WTC11 (cell line): ENCODE measurements at regions not wholly inside any gene's neighbourhood (a gene's known extent, or its start where the extent isn't known, plus 50 kb on each side); places are given as distances from the start of the nearest gene placed in this dataset.

Experiments
- ATF2 ChIP-seq: sonication (generic); formaldehyde crosslinking; IDR thresholded peaks from 2 replicates; pipeline ENCODE4 v1.8.1; 2022; ENCODE audit warnings: low read depth, missing genetic modification reagents, borderline replicate concordance
- ATF6 ChIP-seq: sonication (generic); formaldehyde crosslinking; IDR thresholded peaks from 2 replicates; pipeline ENCODE4 v1.8.1; 2023; ENCODE audit warnings: mild to moderate bottlenecking, missing genetic modification reagents
- CTCF ChIP-seq: fragments of 200-600 bp; IDR thresholded peaks from 2 replicates; pipeline ENCODE4 v1.8.0; 2022; ENCODE audit warnings: antibody characterized with exemption
- ELF4 ChIP-seq: sonication (generic); formaldehyde crosslinking; IDR thresholded peaks from 2 replicates; pipeline ENCODE4 v1.8.1; 2022; ENCODE audit warnings: low read depth, mild to moderate bottlenecking, moderate library complexity, missing genetic modification reagents
- FOXJ3 ChIP-seq: sonication (generic); formaldehyde crosslinking; IDR thresholded peaks from 2 replicates; pipeline ENCODE4 v1.9.0; 2021; ENCODE audit warnings: missing genetic modification reagents, mild to moderate bottlenecking, borderline replicate concordance
- HMGXB4 ChIP-seq: sonication (generic); formaldehyde crosslinking; IDR thresholded peaks from 2 replicates; pipeline ENCODE4 v1.8.1; 2023; ENCODE audit warnings: mild to moderate bottlenecking, moderate library complexity, missing genetic modification reagents
- JUN ChIP-seq: sonication (generic); formaldehyde crosslinking; IDR thresholded peaks from 2 replicates; pipeline ENCODE4 v1.8.0; 2023; ENCODE audit warnings: mild to moderate bottlenecking, missing genetic modification reagents
- MAX ChIP-seq: sonication (generic); formaldehyde crosslinking; IDR thresholded peaks from 2 replicates; pipeline ENCODE4 v1.8.0; 2022; ENCODE audit warnings: mild to moderate bottlenecking, missing genetic modification reagents
- NFYB ChIP-seq: sonication (generic); formaldehyde crosslinking; conservative IDR thresholded peaks from 2 replicates; pipeline ENCODE4 v1.8.0; 2022; ENCODE audit warnings: low read depth, missing genetic modification reagents
- OVOL2 ChIP-seq: fragments of 250-450 bp; sonication (Bioruptor Pico); IDR thresholded peaks from 2 replicates; pipeline ENCODE4 v1.9.0; 2021; ENCODE audit warnings: mild to moderate bottlenecking, borderline replicate concordance
- PRDM15 ChIP-seq: sonication (generic); formaldehyde crosslinking; IDR thresholded peaks from 2 replicates; pipeline ENCODE4 v1.8.0; 2022; ENCODE audit warnings: missing genetic modification reagents
- STAT6 ChIP-seq: sonication (generic); formaldehyde crosslinking; conservative IDR thresholded peaks from 2 replicates; pipeline ENCODE4 v1.8.1; 2023; ENCODE audit warnings: mild to moderate bottlenecking, low read depth, missing genetic modification reagents, moderate library complexity
- TCF7 ChIP-seq: sonication (generic); formaldehyde crosslinking; IDR thresholded peaks from 2 replicates; pipeline ENCODE4 v1.8.0; 2022; ENCODE audit warnings: mild to moderate bottlenecking, low read depth, missing genetic modification reagents, moderate library complexity
- ZNF121 ChIP-seq: sonication (generic); formaldehyde crosslinking; IDR thresholded peaks from 2 replicates; pipeline ENCODE4 v1.8.0; 2023; ENCODE audit warnings: missing genetic modification reagents

- no peak for TF ChIP-seq OVOL2
- TF ChIP-seq CTCF, result no peak
- no peak for TF ChIP-seq ATF2
- no peak for TF ChIP-seq TCF7
- TF ChIP-seq PRDM15 (CRISPR knock-in tag), result no peak
- no peak for TF ChIP-seq HMGXB4 (CRISPR knock-in tag)
- TF ChIP-seq MAX (CRISPR knock-in tag), result no peak
- no peak for TF ChIP-seq ELF4 (CRISPR knock-in tag)
- no peak for TF ChIP-seq FOXJ3 (CRISPR knock-in tag)
- TF ChIP-seq JUN, result no peak
- no peak for TF ChIP-seq NFYB (CRISPR knock-in tag)
- TF ChIP-seq STAT6 (CRISPR knock-in tag), result no peak
- TF ChIP-seq ATF6, result no peak
- TF ChIP-seq ZNF121, result no peak
Measured at GRCh38 chr2:144010096-144010836, 509.7 kb downstream of the ZEB2 start.
